H9 (cell line): ENCODE measurements at regions not wholly inside any gene's neighbourhood (a gene's known extent, or its start where the extent isn't known, plus 50 kb on each side); places are given as distances from the start of the nearest gene placed in this dataset.

Source experiments
- DNase-seq: peaks from one replicate; pipeline ENCODE4 v3.0.0-alpha.2; 2017
- H2AFZ ChIP-seq: one replicate; pipeline ENCODE4 v1.6.1; 2013; ENCODE audit warnings: mild to moderate bottlenecking, low read length, control low read depth, moderate library complexity
- H2AK5ac ChIP-seq: 2 replicates; pipeline ENCODE4 v1.6.1; 2013; ENCODE audit warnings: low read length, control low read depth, mixed read lengths; ENCODE audit not compliant: insufficient read length
- H2BK120ac ChIP-seq: one replicate; pipeline ENCODE4 v1.6.1; 2013; ENCODE audit warnings: low read depth, mild to moderate bottlenecking, low read length, control low read depth, inconsistent platforms; ENCODE audit not compliant: poor library complexity, severe bottlenecking
- H2BK12ac ChIP-seq: 2 replicates; pipeline ENCODE4 v1.6.1; 2013; ENCODE audit warnings: low read length, control low read depth, mixed read lengths, low read depth; ENCODE audit not compliant: insufficient read length
- H2BK15ac ChIP-seq: 2 replicates; pipeline ENCODE4 v1.6.1; 2013; ENCODE audit warnings: low read depth, low read length, control low read depth
- H2BK20ac ChIP-seq: one replicate; pipeline ENCODE4 v1.6.1; 2013; ENCODE audit warnings: low read depth, mild to moderate bottlenecking, low read length, control low read depth, inconsistent platforms; ENCODE audit not compliant: poor library complexity, severe bottlenecking
- H2BK5ac ChIP-seq: 2 replicates; pipeline ENCODE4 v1.6.1; 2013; ENCODE audit warnings: low read length, control low read depth, mixed read lengths; ENCODE audit not compliant: insufficient read length
- H3K14ac ChIP-seq: 2 replicates; pipeline ENCODE4 v1.6.1; 2013; ENCODE audit warnings: low read length, control low read depth; ENCODE audit not compliant: insufficient read depth
- H3K18ac ChIP-seq: 2 replicates; pipeline ENCODE4 v1.6.1; 2013; ENCODE audit warnings: low read depth, mild to moderate bottlenecking, mixed read lengths, low read length, control low read depth; ENCODE audit not compliant: insufficient read length
- H3K23ac ChIP-seq: 2 replicates; pipeline ENCODE4 v1.6.1; 2013; ENCODE audit warnings: low read length, control low read depth, mixed read lengths, low read depth; ENCODE audit not compliant: insufficient read length
- H3K23me2 ChIP-seq: 2 replicates; pipeline ENCODE4 v1.6.1; 2013; ENCODE audit warnings: low read depth, mild to moderate bottlenecking, mixed read lengths, low read length, control low read depth; ENCODE audit not compliant: insufficient read length, poor library complexity, severe bottlenecking
- H3K27ac ChIP-seq: 2 replicates; pipeline ENCODE4 v1.5.1; 2013; ENCODE audit warnings: low read length, control low read depth, mixed read lengths, low read depth; ENCODE audit not compliant: insufficient read length
- H3K27me3 ChIP-seq: 2 replicates; pipeline ENCODE4 v1.6.1; 2013; ENCODE audit warnings: low read length, control low read depth, inconsistent platforms; ENCODE audit not compliant: insufficient read depth
- H3K4ac ChIP-seq: 2 replicates; pipeline ENCODE4 v1.6.1; 2013; ENCODE audit warnings: low read depth, mild to moderate bottlenecking, control low read depth, inconsistent platforms, low read length, moderate library complexity
- H3K4me1 ChIP-seq: 2 replicates; pipeline ENCODE4 v1.6.1; 2013; ENCODE audit warnings: low read length, control low read depth, inconsistent platforms; ENCODE audit not compliant: insufficient read depth
- H3K4me2 ChIP-seq: 2 replicates; pipeline ENCODE4 v1.6.1; 2013; ENCODE audit warnings: low read length, control low read depth, mixed read lengths; ENCODE audit not compliant: insufficient read length, insufficient read depth
- H3K56ac ChIP-seq: 2 replicates; pipeline ENCODE4 v1.6.1; 2013; ENCODE audit warnings: low read depth, mild to moderate bottlenecking, mixed read lengths, low read length, control low read depth; ENCODE audit not compliant: insufficient read length
- H3K79me1 ChIP-seq: 2 replicates; pipeline ENCODE4 v1.6.1; 2013; ENCODE audit warnings: low read depth, mild to moderate bottlenecking, moderate library complexity, low read length, control low read depth, inconsistent platforms; ENCODE audit not compliant: insufficient read depth, poor library complexity, severe bottlenecking
- H3K79me2 ChIP-seq: 2 replicates; pipeline ENCODE4 v1.6.1; 2013; ENCODE audit warnings: low read length, control low read depth, inconsistent platforms; ENCODE audit not compliant: insufficient read depth
- H3K9ac ChIP-seq: 2 replicates; pipeline ENCODE4 v1.6.1; 2013; ENCODE audit warnings: low read length, control low read depth, mixed read lengths; ENCODE audit not compliant: insufficient read length; ENCODE audit errors: extremely low read depth
- H3K9me3 ChIP-seq: one replicate; pipeline ENCODE4 v1.6.1; 2013; ENCODE audit warnings: low read depth, low read length, inconsistent platforms; ENCODE audit not compliant: control insufficient read depth
- H3T11ph ChIP-seq: one replicate; pipeline ENCODE4 v1.6.1; 2013; ENCODE audit warnings: mild to moderate bottlenecking, low read length, control low read depth, inconsistent platforms
- H4K20me1 ChIP-seq: one replicate; pipeline ENCODE4 v1.6.1; 2013; ENCODE audit not compliant: control insufficient read depth, insufficient read length, insufficient read depth
- H4K5ac ChIP-seq: 2 replicates; pipeline ENCODE4 v1.6.1; 2013; ENCODE audit warnings: low read depth, mild to moderate bottlenecking, mixed read lengths, low read length, control low read depth; ENCODE audit not compliant: insufficient read length
- H4K8ac ChIP-seq: replicated peaks from 2 replicates; pipeline ENCODE4 v1.6.1; 2013; ENCODE audit warnings: low read length, control low read depth, mixed read lengths, low read depth; ENCODE audit not compliant: insufficient read length
- H4K91ac ChIP-seq: 2 replicates; pipeline ENCODE4 v1.6.1; 2013; ENCODE audit warnings: low read depth, mild to moderate bottlenecking, moderate library complexity, mixed read lengths, low read length, control low read depth; ENCODE audit not compliant: insufficient read length
- H3K27ac Mint-ChIP-seq, 3 experiments: 2 replicates in 2 of 3; 3 replicates in 1 of 3; pipeline ENCODE4 v1.8.0; 2020 to 2021; ENCODE audit warnings: mixed read lengths in 3 of 3, mild to moderate bottlenecking in 1 of 3, moderate library complexity in 1 of 3
- H3K27me3 Mint-ChIP-seq: 2 replicates; pipeline ENCODE4 v1.8.0; 2021; ENCODE audit warnings: low read depth, mild to moderate bottlenecking, moderate library complexity, mixed read lengths
- H3K36me3 Mint-ChIP-seq, 3 experiments: 2 replicates in 2 of 3; 3 replicates in 1 of 3; pipeline ENCODE4 v1.8.0; 2020 to 2021; ENCODE audit warnings: low read depth in 3 of 3, mixed read lengths in 3 of 3; ENCODE audit not compliant: insufficient read depth in 1 of 3
- H3K4me1 Mint-ChIP-seq, 2 experiments: 2 replicates each; pipeline ENCODE4 v1.8.0; 2020; ENCODE audit warnings: mixed read lengths in 2 of 2
- H3K4me3 Mint-ChIP-seq, 2 experiments: 2 replicates in 1 of 2; 3 replicates in 1 of 2; pipeline ENCODE4 v1.8.0; 2020 to 2021; ENCODE audit warnings: mild to moderate bottlenecking in 2 of 2, mixed read lengths in 2 of 2, moderate library complexity in 1 of 2
- H3K9me3 Mint-ChIP-seq, 2 experiments: 2 replicates in 1 of 2; 3 replicates in 1 of 2; pipeline ENCODE4 v1.8.0; 2020; ENCODE audit warnings: mild to moderate bottlenecking in 2 of 2, mixed read lengths in 2 of 2, moderate library complexity in 1 of 2
- CTCF ChIP-seq: fragments of 200-600 bp; sonication (generic); conservative IDR thresholded peaks from 3 replicates; pipeline ENCODE4 v1.8.0; 2021; ENCODE audit warnings: antibody characterized with exemption, mild to moderate bottlenecking
- WGBS: extraction: QIAGEN DNeasy Blood & Tissue Kit; methylation state at CpG from one replicate; pipeline ENCODE4 v1.1.7; 2013; ENCODE audit warnings: missing lambda C conversion rate, low lambda C conversion rate, mixed read lengths; ENCODE audit not compliant: insufficient read length; ENCODE audit errors: extremely low coverage; 5-methylcytosine and 5-hydroxymethylcytosine counted together

GRCh38 chr10:28892818-28893547, 215.7 kb downstream of the BAMBI start:
- Mint-ChIP-seq H3K27ac (no peak overlapping the region), H3K27me3 (peaks cover 2% of the 10 kb centered on the region), H3K9me3 (peaks cover 0 to 2% of the 10 kb centered on the region in 2 experiments; a peak in 2 of 5 replicates), H3K4me1 (peaks cover 2 to 6% of the 10 kb centered on the region in 2 experiments; a peak in 2 of 4 replicates), H3K36me3 (peaks cover 3 to 8% (median 4%) of the 10 kb centered on the region in 3 experiments; a peak in 2 of 7 replicates), H3K4me3 (no peak overlapping the region)
- Histone ChIP-seq H3K4ac (no peak overlapping the region), H3K23ac (no peak overlapping the region), H3K18ac (no peak overlapping the region), H3K4me2 (no peak overlapping the region), H2AK5ac (no peak overlapping the region), H3K9me3 (no peaks in the 10 kb centered on the region), H3K79me1 (no peaks in the 10 kb centered on the region), H3K79me2 (no peaks in the 10 kb centered on the region), H3T11ph (no peak overlapping the region), H3K9ac (no peak overlapping the region), H2BK5ac (no peak overlapping the region), H3K4me1 (no peaks in the 10 kb centered on the region), H3K23me2 (no peaks in the 10 kb centered on the region), H4K8ac (no peak overlapping the region), H2BK12ac (no peak overlapping the region), H4K20me1 (no peaks in the 10 kb centered on the region), H3K14ac (no peak overlapping the region), H2BK20ac (no peak overlapping the region), H3K56ac (no peak overlapping the region), H4K5ac (no peak overlapping the region), H3K27me3 (no peaks in the 10 kb centered on the region), H2BK15ac (no peak overlapping the region), H2AFZ (no peak overlapping the region), H4K91ac (no peak overlapping the region), H3K27ac (no peak overlapping the region), H2BK120ac (no peak overlapping the region)
- no CpG with 5 or more reads among the region's 9 CpGs for WGBS
- DNase-seq: no peak
- TF ChIP-seq CTCF: no peak
